Thyroid gland (tissue), 4 donors: ENCODE measurements at regions not wholly inside any gene's neighbourhood (a gene's known extent, or its start where the extent isn't known, plus 50 kb on each side); places are given as distances from the start of the nearest gene placed in this dataset.

ENCODE experiments used
- CTCF ChIP-seq, 6 experiments: fragments of 200-600 bp in 3 of 6; fragments of 450-650 bp in 3 of 6; sonication (generic) in 3 of 6; IDR thresholded peaks; one replicate each; pipeline ENCODE4 v1.5.1; 2016 to 2019; ENCODE audit warnings: antibody characterized with exemption in 6 of 6, mild to moderate bottlenecking in 2 of 6, inconsistent platforms in 1 of 6, moderate library complexity in 1 of 6
- POLR2A ChIP-seq, 2 donors: fragments of 450-650 bp; IDR thresholded peaks; one replicate each; pipeline ENCODE4 v1.6.1; 2017; ENCODE audit warnings: antibody characterized with exemption in 2 of 2, mild to moderate bottlenecking in 2 of 2, moderate library complexity in 1 of 2

- TF ChIP-seq CTCF (IDR thresholded peaks at IDR 0.05) (no peak), POLR2A (IDR thresholded peaks at IDR 0.05) (no peak)
Observed at GRCh38 chr7:41319581-41319980, 383.3 kb downstream of the INHBA start.
